Caco-2 (cell line): ENCODE measurements at regions not wholly inside any gene's neighbourhood (a gene's known extent, or its start where the extent isn't known, plus 50 kb on each side); places are given as distances from the start of the nearest gene placed in this dataset.

Experiments used
- BruUV-seq: library from RNA; stranded (reverse); fragments of 400-500 nt; replicated peaks from 2 replicates; lab custom pipeline; 2021; lab: Mats Ljungman, UMichigan
- CTCF ChIA-PET: fragments of 300-600 bp; sonication (Branson Sonifier 250); formaldehyde crosslinking; loops from one replicate; lab custom pipeline; 2022; ENCODE audit warnings: antibody characterized with exemption; lab: Charles Lee
- POLR2A ChIA-PET: fragments of 300-600 bp; sonication (Branson Sonifier 250); formaldehyde crosslinking; loops from one replicate; lab custom pipeline; 2022; ENCODE audit warnings: antibody characterized with exemption; lab: Charles Lee
- DNase-seq, 2 experiments: peaks; one replicate each; pipeline versions ENCODE4 v3.0.0 to v3.0.0-alpha.2; 2020 to 2022
- H3K27me3 ChIP-seq: replicated peaks from 2 replicates; pipeline ENCODE4 v1.6.0; 2011; ENCODE audit warnings: low read length; ENCODE audit not compliant: control insufficient read depth, insufficient read depth
- H3K36me3 ChIP-seq: 2 replicates; pipeline ENCODE4 v1.5.1; 2011; ENCODE audit warnings: low read length; ENCODE audit not compliant: control insufficient read depth, insufficient read depth
- H3K4me1 ChIP-seq: fragments of 250-450 bp; sonication (Bioruptor Pico); 2 replicates; pipeline ENCODE4 v1.5.1; 2020; ENCODE audit warnings: mild to moderate bottlenecking
- H3K4me3 ChIP-seq: 2 replicates; pipeline ENCODE4 v1.5.1; 2011; ENCODE audit warnings: low read depth, mild to moderate bottlenecking, control low read depth, low read length
- H3K9me3 ChIP-seq: fragments of 250-450 bp; sonication (Bioruptor Pico); 2 replicates; pipeline ENCODE4 v1.5.1; 2020; ENCODE audit warnings: mild to moderate bottlenecking, moderate library complexity
- H3K27ac Mint-ChIP-seq: one replicate; pipeline ENCODE4 v1.8.0; 2022; ENCODE audit warnings: mixed read lengths; ENCODE audit not compliant: unreplicated experiment
- H3K27me3 Mint-ChIP-seq: one replicate; pipeline ENCODE4 v1.8.0; 2022; ENCODE audit warnings: mixed read lengths; ENCODE audit not compliant: insufficient read depth, unreplicated experiment
- H3K36me3 Mint-ChIP-seq: one replicate; pipeline ENCODE4 v1.8.0; 2022; ENCODE audit warnings: mild to moderate bottlenecking, mixed read lengths; ENCODE audit not compliant: insufficient read depth, unreplicated experiment
- H3K4me1 Mint-ChIP-seq: one replicate; pipeline ENCODE4 v1.8.0; 2022; ENCODE audit warnings: low read depth, mixed read lengths; ENCODE audit not compliant: unreplicated experiment
- H3K4me3 Mint-ChIP-seq: one replicate; pipeline ENCODE4 v1.8.0; 2022; ENCODE audit warnings: mild to moderate bottlenecking, moderate library complexity, mixed read lengths; ENCODE audit not compliant: unreplicated experiment
- H3K9me3 Mint-ChIP-seq: one replicate; pipeline ENCODE4 v1.8.0; 2022; ENCODE audit warnings: mixed read lengths; ENCODE audit not compliant: unreplicated experiment
- intact Hi-C: fragments of 100-400 bp; cut with micrococcal nuclease; formaldehyde crosslinking; loops from one replicate; pipeline ENCODE4 v1.10.0; 2022; ENCODE audit not compliant: unreplicated experiment
- TF ChIP-seq, protein P1 (sequence below), 2 experiments: fragments of 200-600 bp in 1 of 2; IDR thresholded peaks; 1 replicate in 1 of 2; 2 replicates in 1 of 2; pipeline versions ENCODE4 v1.5.1 to v1.8.0; 2011 to 2022; ENCODE audit warnings: antibody characterized with exemption in 1 of 2, control low read depth in 1 of 2, inconsistent platforms in 1 of 2, low read depth in 1 of 2, low read length in 1 of 2, mild to moderate bottlenecking in 1 of 2, moderate library complexity in 1 of 2; ENCODE audit not compliant: insufficient read depth in 1 of 2, severe bottlenecking in 1 of 2, unreplicated experiment in 1 of 2

DNA sequence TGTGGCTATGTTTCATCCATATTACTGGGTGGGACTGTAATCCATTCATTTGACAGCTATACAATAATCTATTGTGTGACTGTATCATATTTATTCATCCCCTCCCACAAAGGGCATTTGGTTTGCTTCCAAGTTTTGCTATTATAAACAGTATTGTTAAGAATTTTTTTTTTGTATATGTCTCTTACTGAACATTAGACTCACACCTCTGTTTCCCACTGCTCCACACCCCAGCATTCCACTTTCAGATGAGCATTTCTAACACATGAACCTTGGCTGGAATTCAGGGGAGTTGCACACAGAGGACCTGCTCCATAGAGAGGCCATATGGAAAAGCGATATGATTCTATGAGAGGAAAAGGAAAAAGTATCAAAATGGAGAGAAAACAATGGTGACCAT lies 81.6 kb upstream of the DKK2 start:
- Mint-ChIP-seq H3K27me3 (no peaks in the 10 kb centered on the region), H3K36me3 (no peaks in the 10 kb centered on the region), H3K4me1 (no peaks in the 10 kb centered on the region), H3K4me3 (no peak overlapping the region), H3K9me3 (no peaks in the 10 kb centered on the region), H3K27ac (no peak overlapping the region)
- BruUV-seq: no TSS peak
- no peaks in the 10 kb centered on the region for H3K36me3 ChIP-seq
- H3K27me3 ChIP-seq: no peaks in the 10 kb centered on the region
- DNase-seq: no peak
- ChIA-PET CTCF (no interaction called here), POLR2A (no interaction called here)
- intact Hi-C loops: no loop called here
- no peaks in the 10 kb centered on the region for H3K4me1 ChIP-seq
- TF ChIP-seq, protein P1, sequence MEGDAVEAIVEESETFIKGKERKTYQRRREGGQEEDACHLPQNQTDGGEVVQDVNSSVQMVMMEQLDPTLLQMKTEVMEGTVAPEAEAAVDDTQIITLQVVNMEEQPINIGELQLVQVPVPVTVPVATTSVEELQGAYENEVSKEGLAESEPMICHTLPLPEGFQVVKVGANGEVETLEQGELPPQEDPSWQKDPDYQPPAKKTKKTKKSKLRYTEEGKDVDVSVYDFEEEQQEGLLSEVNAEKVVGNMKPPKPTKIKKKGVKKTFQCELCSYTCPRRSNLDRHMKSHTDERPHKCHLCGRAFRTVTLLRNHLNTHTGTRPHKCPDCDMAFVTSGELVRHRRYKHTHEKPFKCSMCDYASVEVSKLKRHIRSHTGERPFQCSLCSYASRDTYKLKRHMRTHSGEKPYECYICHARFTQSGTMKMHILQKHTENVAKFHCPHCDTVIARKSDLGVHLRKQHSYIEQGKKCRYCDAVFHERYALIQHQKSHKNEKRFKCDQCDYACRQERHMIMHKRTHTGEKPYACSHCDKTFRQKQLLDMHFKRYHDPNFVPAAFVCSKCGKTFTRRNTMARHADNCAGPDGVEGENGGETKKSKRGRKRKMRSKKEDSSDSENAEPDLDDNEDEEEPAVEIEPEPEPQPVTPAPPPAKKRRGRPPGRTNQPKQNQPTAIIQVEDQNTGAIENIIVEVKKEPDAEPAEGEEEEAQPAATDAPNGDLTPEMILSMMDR (IDR thresholded peaks at IDR 0.05; ENCODE audit: insufficient read depth in 1 of 2, low read depth in 1 of 2, low read length in 1 of 2, severe bottlenecking in 1 of 2, unreplicated experiment in 1 of 2): no peak
- no peak overlapping the region for H3K4me3 ChIP-seq
- H3K9me3 ChIP-seq: no peaks in the 10 kb centered on the region

DNA sequence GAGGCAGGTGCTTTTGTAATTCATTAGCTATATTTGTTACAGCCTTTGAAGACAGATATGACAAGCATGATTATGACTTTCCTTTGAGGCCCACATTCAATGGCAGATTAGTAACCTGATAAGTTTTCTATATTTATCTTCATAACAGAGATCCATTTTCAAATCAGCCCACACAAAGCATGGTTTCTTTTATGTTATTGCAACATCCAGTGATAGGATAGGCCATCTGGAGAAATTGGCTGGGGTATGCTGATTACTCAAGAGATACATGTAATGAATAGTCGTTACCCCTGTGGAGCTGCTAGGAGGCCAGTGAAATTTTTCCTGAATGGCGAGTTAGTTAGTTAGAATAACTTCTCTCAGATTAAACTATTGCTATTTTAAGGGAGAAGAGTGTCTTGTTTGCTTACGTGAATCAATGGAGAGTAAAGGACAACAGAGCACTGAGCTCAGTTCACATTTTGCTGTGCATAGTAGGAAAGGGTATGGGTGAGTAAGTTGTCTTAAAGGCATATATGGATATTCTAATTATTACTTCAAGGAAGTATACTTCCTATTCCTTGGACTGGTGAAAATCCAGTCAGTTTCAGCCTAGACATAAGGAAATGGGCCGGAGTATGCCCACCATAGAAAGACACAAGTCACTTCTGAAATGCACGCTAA lies 79.2 kb upstream of the DKK2 start:
- Mint-ChIP-seq H3K27me3 (no peaks in the 10 kb centered on the region), H3K4me3 (no peak overlapping the region), H3K4me1 (no peaks in the 10 kb centered on the region), H3K9me3 (no peaks in the 10 kb centered on the region), H3K27ac (no peak overlapping the region), H3K36me3 (no peaks in the 10 kb centered on the region)
- TF ChIP-seq, protein P1 (IDR thresholded peaks at IDR 0.05; ENCODE audit: insufficient read depth in 1 of 2, low read depth in 1 of 2, low read length in 1 of 2, severe bottlenecking in 1 of 2, unreplicated experiment in 1 of 2): no peak
- ChIA-PET CTCF (no interaction called here), POLR2A (no interaction called here)
- Histone ChIP-seq H3K4me1 (no peaks in the 10 kb centered on the region), H3K36me3 (no peaks in the 10 kb centered on the region), H3K27me3 (no peaks in the 10 kb centered on the region), H3K9me3 (no peaks in the 10 kb centered on the region), H3K4me3 (no peak overlapping the region)
- no TSS peak for BruUV-seq
- no peak for DNase-seq
- intact Hi-C loops: no loop called here

DNA sequence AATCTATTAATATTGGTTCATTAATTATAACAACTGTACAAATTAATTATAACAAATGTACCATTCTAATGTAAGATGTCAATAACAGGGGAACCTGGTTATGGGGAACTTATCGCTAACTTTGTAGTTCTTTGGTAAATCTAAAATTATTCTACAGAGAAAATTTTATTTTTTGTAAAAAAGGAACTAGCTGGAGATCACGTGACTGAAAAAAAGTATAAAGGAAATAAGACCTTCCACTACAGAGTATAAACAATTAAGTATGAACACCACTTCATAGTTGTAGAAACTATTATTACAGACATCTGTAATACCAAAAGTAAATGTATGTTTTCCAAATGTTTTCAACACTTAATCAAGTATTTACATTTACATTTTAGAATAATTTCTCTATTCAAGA lies 77.9 kb upstream of the DKK2 start:
- no peak overlapping the region for H3K27ac Mint-ChIP-seq
- no peaks in the 10 kb centered on the region for H3K4me1 Mint-ChIP-seq
- POLR2A ChIA-PET: no interaction called here

More for the DNA sequence above, 77.9 kb upstream of the DKK2 start:
- no TSS peak for BruUV-seq
- Histone ChIP-seq H3K4me1 (no peaks in the 10 kb centered on the region), H3K9me3 (no peaks in the 10 kb centered on the region), H3K27me3 (no peaks in the 10 kb centered on the region), H3K36me3 (no peaks in the 10 kb centered on the region), H3K4me3 (no peak overlapping the region)
- H3K9me3 Mint-ChIP-seq: no peaks in the 10 kb centered on the region
- intact Hi-C loops: no loop called here
- no peaks in the 10 kb centered on the region for H3K27me3 Mint-ChIP-seq
- H3K36me3 Mint-ChIP-seq: no peaks in the 10 kb centered on the region
- CTCF ChIA-PET: no interaction called here
- DNase-seq: no peak
- TF ChIP-seq, protein P1 (IDR thresholded peaks at IDR 0.05; ENCODE audit: insufficient read depth in 1 of 2, low read depth in 1 of 2, low read length in 1 of 2, severe bottlenecking in 1 of 2, unreplicated experiment in 1 of 2): no peak
- H3K4me3 Mint-ChIP-seq: no peak overlapping the region
